SIG-M5 treated with dmso at 0.1 percent for 504 hours (cell line): ENCODE measurements at regions not wholly inside any gene's neighbourhood (a gene's known extent, or its start where the extent isn't known, plus 50 kb on each side); places are given as distances from the start of the nearest gene placed in this dataset.

Source experiments
- DNase-seq: peaks from one replicate; lab custom pipeline; 2025; ENCODE audit not compliant: unreplicated experiment; lab: John Stamatoyannopoulos, UW

GRCh38 chr12:95411466-95411865 is 62.5 kb upstream of the METAP2 start:
- no peak for DNase-seq

DNA sequence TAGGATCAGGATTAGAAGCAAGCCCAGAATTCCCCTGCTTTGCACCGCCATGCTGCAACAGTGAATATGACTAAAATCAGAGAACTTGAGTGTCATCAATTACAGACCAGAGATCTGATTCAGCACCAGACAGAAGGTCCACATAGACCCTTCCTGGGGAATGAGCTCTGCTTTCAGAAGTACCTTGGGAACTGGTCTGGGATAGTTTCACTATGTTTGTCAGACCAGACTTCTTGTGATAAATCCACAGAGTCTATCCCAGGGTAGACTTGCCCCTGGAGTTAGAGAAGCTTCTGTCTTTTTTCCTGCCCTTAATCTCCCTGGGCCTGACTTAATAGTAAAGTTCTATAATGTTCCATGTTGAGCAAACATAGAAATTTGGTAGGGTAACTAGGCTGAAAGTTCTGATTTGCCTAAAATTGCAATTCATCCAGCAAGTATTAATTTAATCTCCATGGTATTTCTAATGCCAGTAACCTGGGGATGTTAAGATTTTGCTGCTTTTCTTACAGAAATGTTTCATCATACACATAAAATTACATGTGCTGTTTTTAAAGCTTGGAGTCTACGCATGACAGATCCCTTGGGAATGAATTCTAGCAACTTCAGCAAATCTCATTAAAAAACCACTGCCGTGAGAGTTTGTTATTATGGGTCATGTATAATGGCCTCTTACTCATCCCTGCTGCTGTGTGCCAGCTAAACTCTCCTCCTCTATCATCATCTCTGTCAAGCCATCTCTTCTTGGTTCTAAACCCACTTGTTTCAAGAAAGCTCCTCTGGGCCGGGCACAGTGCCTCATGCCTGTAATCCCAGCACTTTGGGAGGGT is 61.3 kb upstream of the METAP2 start:
- DNase-seq: no peak

GRCh38 chr12:95413576-95413975 is 60.4 kb upstream of the METAP2 start:
- no peak for DNase-seq

- no peak for DNase-seq
Observed at GRCh38 chr12:95415451-95415850, 58.5 kb upstream of the METAP2 start.

DNA sequence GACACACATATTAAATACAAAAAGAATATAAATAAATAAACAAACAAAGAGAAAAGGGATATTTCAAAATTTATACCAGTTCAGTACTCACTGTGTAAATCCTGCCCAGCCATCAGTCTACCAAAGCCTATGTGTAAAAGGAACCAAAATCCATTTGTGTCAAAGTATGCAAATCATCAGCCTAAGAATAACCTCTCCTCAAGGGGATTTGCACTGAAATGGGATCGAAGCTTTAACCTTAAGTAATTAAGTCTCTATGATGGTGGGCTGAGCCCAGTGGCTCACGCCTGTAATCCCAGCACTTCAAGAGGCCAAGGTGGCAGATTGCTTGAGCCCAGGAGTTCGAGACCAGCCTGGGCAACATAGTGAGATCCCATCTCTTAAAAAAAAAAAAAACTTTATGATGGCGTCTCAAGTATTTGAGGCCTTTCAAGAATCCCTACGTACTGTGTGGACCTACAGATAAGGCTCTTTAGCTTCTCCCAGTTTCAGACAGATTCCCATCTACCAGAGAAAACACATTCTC is 57.8 kb upstream of the METAP2 start:
- no peak for DNase-seq

DNA sequence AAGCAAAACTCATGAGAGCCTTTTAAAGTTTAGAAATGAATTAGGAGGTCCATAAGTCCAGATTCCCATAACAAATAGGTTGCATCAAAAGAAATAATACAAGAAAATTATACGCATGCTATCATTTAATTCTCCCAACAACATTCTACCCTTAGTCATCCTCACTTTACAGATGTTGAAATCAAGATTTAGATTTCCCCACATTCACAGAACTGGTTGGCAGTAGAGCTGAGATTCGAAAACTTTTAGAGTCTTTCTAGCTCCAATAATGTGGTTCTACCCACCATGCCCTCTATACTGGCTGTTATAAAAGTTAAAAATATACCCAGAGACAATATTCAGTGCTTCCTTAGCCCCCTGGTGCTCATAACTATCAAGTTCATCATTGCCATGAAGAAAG is 56.6 kb upstream of the METAP2 start:
- DNase-seq: no peak

DNA sequence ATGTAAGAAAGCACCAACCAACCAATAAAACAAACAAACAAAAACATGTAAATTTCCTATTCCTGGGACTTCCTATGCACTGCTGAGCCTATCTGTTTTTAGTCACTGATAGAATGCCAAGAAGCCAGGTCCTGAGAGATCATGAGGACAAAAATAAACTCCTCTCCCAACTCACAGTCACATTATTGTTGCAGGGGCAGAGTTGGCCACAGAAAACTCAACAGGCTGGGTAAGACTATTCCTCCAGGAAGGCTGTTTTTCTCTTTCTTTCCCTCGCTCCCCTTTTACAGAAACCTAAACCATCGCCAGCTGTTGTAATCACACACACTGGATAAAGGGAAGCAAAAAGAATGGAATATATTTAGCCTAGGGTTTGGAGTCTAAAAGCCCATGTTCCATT is 55.8 kb upstream of the METAP2 start:
- DNase-seq: no peak
